ENCODE measurements at regions not wholly inside any gene's neighbourhood (a gene's known extent, or its start where the extent isn't known, plus 50 kb on each side); places are given as distances from the start of the nearest gene placed in this dataset.

DNA sequence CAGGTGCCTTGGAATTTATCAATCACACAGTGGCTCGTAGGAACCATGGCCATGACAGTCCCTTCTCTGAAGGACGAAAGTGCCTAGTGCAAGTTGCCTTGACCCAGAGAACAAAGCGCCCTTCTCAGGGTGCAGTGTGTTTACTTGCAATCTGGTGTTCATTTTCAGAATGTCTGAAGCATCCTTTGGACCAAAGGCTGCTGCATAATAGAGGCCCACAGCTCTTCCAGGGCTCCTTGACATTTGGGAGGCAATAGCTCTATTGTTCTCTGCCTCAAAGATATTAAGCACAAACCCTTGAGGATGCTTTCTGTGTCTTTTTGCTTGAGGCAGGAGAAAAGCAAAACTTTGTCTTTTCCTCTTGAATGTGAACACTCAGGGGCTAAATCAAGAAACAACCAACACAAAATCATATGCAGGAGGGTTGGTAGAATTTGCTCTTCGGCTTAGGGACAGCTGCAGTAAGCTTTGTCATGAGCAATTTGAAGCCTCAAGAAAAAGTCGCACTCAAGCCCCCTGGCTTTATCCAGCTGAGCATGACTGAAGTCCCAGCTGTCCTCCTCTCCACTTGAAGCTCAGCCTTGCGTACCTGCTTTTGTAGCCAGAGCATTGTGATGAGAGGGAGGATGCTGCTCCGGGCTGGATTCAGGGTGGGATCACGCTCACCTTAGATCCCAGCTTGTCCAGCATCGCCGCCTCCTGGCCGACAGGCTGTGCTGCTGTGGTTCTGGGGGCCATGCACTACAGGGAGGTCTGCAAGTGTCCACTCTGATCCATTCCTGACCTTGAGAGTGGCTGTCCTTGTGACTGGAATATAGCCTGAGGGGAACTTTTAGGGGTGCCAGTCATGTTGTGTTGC is 495.4 kb downstream of the CDH26 start:
- DNase-seq = no peak

DNA sequence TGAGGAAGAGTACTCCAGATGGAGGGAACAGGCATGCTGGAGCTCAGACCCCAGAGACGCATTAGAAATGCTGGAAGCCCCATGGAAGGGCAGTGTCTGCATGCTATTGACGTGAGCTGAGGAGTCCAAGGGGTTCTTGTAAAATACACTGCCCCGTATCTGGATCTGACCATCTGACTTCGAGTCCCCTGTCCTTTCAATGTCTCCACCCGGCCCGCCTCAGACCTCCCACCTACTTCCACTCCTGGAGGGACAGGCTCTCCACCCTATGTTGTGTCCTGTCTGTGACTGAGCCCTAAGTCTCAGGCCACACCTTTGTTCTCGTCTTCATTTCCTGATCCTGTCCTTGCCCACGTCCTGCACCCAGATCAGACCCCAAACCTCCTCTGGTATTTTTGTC is 496.3 kb downstream of the CDH26 start:
- DNase-seq = no peak

DNA sequence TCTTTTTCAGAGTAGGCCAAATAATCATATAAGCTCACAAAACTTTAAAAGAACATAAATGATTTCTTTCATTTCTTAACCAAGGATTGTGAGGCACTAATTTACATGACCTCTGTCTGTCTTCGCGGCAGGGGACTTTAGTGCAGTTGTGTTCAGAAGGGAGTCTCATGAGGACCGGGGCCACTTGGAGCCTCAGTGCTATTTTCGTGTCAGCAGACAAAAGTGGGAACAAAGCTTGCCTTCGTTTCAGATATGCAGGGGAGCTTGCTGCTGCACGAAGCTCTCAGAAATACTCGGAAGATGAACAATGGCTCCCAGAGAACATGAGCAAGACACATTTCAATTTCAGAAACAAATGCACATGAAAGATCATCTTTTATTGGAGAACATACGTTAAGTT is 497.0 kb downstream of the CDH26 start:
- DNase-seq = no peak

DNA sequence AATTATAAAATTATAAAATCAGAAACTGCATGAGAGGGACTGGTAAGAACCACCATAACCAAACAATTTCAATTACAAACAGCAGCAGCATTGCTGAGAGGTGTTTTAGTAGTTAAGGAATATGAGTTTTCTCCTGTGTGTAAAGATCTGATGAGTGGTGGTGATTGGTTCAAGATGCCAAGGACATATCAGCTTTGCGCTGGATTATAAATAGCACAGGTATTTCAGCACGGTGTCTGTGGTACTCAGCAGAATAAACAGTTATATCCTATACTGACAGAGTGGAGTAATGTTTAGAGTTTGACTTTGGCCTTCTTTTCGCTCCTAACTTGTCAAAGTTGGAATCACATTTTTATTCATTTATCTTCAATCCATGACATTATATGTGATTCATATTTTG is 501.0 kb downstream of the CDH26 start:
- no peak for DNase-seq

DNA sequence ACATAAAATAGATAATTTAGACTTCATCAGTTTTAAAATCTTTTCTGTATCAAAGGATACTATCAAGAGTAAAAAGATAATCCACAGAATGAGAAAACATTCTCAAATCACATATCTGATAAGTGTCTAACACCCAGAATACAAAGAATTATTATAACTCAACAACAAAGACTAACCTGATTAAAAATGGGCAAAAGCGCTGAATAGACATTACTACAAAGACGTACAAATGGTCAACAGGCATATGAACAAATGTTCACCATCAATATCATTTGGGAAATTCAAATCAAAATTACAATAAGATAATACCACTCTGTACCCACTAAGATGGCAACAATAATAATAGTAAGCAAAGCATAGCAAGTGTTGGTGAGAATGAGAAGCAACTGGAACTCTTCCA is 503.8 kb downstream of the CDH26 start:
- no peak for DNase-seq

DNA sequence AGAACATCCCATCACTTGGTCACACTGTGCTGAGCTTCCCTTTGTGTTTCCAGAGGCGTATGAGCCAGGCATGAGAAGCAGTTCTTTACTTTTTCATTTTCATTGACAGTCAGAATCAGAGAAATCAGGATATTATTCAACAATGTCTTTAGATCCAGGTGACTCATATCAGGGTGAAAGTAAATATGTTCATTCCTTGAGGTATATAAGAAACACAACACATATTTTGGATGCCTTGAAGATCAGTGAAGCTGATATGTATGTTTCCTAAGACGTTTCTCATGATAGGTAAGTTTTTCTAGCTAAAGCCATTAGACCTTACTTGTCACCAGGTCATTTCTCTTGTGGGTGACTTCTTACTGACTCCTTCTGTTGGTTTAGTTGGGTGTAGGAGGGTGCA is 505.6 kb downstream of the CDH26 start:
- no peak for DNase-seq

DNA sequence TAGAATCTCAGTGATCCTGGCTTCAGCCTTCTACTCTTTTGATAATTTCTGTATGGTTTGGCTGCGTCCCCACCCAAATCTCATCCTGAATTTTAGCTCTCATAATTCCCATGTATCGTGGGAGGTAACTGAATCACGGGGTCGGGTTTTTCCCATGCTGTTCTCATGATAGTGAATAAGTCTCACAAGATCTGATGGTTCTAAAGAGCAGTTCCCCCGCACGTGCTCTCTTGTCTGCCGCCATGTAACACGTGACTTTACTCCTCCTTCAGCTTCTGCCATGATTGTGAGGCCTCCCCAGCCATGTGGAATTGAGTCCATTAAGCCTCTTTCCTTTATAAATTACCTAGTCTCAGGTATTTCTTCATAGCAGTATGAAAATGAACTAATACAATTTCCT is 507.2 kb downstream of the CDH26 start:
- no peak for DNase-seq

DNA sequence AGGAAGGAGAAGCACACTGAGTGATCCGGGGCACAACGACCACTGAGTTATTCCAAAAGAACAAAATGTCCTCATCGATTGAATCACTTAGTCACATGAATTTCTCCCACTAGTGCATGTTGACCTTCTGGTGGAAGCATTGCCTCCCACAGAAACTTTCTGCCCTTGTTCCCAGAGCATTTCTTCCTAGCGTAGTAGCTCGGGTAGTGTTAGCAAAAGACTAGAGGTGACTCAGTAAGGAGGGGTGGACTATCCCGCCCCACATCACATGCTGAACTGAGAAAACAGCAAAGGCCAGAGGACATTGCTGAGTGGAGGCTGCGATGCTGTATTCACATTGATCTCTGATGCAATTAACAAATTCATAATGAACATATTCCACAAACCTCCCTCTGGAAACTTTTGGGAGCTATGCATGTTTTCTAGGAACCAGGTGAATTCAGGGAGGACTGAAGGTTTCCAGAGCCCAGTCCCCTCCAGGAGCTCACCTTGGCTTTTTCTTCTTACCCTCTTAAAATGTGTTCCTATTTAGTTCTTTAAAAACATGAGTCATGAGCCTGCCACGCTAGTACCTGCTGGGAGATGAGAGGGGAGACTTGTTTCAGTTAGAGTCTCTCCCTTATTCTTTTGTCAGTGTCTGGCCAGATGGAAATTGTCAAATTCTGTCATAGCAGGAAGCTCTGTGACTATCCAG is 507.9 kb downstream of the CDH26 start:
- DNase-seq = peak in 1 of 3 donors; percentile 1

DNA sequence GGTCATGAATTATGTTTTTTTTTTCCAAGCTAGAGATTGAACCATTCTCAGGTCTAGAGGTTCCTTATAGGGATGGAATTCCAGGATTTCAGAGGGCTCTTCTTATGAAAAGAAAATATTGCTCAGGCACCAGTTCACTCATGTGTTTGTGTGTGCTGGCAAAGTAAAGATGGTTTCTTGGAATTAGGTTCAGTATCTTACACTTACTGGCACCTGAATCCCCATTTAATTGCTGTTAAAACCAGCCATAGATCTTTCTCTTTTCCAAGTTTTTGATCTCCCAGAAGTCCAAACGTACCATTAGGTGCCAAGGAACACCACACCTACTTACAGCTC is 508.4 kb downstream of the CDH26 start:
- DNase-seq = no peak

DNA sequence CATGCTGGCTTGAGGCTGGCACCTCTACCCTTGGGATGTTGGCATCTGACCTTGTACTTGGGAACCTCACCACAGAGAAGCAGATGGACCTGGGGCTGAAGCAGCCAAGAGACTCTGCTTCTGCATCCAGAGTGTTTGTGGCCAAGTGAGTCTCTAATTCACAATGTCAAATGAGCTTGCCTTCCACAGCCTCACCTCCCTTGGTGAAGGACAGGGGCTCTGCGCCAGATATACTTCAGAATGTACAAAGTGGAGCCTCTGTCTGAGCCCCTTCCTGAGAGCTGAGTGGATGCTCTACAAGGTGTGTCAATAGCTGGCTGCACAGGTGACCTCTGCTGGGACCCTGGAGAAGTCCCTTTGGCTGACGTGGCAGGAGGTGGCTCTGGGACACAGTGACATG is 508.9 kb downstream of the CDH26 start:
- no peak for DNase-seq

DNA sequence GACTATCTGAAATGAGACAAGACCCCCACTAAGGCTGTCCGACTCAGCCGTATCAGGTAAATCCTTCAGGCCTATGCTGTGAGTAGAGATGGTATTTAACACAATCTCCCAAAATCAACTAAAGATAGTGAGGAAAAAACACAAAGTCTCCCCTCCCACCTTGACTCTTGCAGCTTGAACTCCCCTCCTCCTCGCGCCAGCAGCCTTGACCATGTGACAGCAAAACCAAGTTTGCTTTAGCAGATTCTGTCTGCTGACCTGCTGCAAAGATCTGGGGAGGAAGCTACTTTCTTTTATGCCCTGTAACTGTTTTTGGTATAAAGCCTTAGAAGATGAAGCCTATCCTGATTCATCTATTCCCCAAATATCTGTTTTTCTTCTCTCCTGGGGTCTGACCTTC is 509.5 kb downstream of the CDH26 start:
- DNase-seq = no peak

DNA sequence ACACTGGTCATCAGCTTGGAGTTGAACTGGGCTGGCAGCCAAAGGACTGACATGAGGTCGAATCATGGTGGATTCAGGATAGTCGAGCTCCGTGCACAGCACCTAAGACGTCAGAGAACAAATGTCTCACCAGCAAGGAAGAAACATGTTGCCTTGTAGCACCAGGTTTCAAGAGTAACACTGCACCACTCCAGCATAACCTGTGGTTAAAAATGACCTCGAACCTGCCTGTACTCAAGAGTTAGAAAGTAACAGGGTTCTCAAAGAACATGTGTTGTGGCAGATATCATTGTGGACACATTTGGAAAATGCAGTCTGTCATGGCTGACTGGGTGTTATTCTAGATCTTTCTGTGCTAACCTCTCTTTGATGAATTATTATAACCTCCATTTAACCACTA is 511.6 kb downstream of the CDH26 start:
- DNase-seq = no peak

DNA sequence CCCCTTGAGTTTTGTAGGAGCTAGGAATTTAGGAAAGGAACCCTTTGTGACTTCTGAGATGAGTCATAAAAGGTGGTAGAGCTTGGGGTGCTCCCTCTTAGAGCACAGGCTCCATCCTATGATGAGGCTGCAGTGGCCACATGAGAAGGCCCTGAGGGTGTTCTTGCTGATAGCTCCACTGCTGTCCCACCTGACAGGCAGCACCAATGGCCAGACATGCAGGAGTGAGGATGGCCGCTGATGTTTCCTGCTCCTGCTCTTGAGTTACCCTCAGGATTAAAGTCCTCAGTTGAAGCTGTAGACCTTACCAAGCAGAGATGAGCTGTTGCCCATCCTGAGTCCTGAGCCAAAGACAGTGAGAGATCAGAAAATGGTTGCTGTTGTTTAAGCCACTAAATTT is 512.1 kb downstream of the CDH26 start:
- no peak for DNase-seq

DNA sequence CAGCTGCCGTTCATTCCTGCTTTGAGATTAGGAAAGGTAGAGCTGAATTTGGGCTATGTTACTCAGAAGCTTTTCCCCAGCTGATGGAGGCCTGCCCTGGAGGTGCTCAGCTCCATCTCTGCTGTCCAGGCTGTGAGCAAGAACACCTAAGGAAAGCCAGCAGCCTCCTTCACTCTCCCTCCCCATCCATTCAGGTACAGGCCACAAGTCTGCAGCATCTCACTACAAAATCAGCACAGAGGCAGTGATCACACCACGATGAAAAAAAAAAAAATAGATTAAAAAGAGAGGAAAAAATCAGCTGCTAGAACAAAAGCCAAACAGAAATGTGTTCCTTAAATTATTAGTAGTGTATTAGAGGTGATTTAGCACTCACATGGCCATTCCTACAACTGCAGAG is 515.0 kb downstream of the CDH26 start:
- DNase-seq = no peak

DNA sequence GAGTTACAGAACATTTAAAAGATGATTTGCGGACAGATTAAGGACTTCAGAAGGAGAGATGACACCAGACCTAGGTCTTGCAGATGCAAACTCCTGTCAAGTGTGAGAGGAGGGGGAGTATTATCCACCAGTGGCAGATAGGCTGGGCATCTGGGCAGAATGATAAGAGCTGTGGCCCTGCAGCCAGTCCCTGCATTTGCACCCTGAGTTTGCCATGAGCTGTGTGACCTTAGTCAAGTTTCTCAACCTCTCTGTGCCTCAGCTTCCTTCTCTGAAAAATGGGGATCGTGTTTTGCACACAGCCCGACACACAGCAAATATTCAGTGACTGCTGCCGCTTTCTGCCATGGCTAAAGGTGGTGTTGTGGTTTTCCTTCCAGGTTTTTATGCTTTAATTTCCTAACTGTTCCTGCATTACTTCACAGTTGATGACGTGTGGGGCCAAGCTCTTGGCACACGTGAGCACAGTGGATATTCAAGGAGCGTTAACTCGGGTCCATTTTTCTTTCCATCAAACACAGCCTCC is 516.2 kb downstream of the CDH26 start:
- no peak for DNase-seq

DNA sequence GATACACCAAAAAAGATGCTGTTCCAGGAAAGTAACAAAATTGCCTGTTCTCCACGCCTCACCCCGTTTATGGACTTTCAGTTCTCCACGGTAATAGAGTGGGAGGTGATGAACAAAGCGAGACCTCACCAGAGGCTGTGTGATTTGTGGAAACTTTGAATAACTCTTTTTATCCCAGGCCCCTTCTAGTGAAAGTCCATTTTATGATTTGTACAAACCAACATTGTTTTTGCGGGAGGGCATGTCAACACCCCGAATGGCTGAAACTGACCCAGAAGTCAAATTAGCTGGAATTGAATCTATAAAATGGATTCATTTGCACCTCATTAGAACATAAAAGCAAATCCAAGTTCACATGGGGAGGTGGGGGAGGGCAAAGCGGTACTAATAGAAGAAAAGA is 517.8 kb downstream of the CDH26 start:
- no peak for DNase-seq

DNA sequence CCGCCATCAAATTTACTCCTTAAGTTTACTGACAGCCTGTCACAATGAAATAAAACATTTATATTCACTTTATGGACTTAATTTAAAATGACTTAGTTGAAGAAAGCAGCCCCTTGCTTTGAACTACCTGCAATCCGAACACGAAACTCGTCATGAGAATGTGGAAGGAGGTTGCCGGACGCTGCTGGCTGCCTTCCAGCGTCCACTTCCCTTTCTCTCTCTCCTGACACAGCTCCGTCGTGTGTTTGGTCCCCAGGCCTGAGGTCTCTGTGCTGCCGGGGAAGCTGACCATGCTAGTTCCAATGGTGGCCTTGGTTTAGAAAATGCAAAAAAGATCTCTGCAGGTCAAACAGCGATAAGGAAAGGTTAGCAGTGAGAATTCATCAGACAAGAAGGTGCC is 519.7 kb downstream of the CDH26 start:
- DNase-seq = peak in 2 of 3 donors; percentile 12 to 33

DNA sequence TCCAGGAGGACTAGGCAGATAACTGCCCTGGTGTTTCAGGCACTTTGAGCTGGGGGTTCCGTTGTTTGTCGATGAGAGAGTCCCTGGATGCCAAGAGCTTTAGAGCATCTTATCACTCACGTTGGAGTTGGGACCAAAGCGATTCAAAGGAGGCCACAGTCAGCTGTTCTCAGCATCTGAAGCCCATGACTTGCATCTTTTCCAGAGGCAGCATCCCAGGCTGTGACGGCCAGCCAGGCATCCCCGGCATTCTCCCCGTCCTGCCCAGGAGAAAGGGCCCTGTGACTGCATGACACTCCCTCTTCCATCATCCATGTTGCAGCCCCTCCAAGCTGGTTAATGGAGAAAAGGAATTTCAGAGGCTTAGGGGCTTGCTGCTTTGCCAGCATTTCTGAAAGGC is 520.3 kb downstream of the CDH26 start:
- no peak for DNase-seq

DNA sequence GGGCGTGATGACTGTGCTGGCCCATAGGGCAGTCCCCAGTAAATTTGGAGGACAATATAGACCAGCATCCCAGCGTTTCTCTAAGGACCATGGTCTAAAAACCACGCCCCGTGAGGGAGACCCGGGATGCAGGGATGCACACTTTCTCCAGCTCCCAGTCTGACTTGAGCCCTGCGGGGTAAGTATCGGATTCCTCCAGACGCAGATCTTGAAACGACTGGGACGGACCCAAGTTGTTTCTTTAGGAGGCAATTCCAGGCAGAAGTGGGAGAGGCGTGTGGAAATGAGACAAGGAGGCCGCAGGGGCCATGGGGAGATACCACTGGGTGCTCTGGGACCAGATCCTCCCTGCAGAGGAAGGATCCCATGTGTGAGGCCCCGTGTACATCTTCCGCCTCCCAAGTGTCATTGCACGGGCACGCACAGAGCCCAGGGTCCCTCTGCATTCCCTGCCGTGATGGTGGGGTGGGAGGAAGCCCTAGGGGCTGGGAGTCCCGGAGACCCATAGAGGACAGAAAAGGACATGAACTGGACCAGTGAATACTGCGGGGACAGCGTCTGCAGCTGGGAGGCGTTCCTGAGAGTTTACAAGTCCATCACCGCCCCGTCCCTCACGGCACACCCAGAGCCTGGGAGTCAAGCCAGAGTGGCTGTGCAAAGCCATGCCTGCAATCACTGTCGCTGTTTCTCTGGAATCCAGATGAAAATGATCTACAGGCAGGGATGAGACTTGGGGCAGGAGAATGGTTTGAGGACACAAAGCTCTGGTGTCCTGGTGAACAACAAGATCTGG is 522.9 kb downstream of the CDH26 start:
- no peak for DNase-seq

DNA sequence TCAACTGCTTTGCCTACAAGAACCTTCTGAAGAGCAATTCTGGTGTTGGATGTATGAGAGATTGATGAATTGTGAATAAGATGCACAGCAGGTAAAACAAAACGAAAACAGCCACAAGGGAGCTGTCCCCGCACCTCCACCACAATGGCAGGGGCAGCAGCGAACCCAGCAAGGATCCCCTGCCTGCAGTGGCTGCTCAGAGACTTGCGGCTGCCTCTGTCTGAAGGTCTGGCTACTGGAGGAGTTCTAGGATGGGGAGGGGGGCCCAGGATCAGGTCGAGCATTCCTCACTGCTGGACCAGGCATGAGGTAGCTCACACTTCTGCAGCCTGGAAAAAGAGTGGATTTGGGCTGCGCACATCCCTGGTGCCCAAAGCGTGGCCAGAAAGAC is 523.5 kb downstream of the CDH26 start:
- no peak for DNase-seq

DNA sequence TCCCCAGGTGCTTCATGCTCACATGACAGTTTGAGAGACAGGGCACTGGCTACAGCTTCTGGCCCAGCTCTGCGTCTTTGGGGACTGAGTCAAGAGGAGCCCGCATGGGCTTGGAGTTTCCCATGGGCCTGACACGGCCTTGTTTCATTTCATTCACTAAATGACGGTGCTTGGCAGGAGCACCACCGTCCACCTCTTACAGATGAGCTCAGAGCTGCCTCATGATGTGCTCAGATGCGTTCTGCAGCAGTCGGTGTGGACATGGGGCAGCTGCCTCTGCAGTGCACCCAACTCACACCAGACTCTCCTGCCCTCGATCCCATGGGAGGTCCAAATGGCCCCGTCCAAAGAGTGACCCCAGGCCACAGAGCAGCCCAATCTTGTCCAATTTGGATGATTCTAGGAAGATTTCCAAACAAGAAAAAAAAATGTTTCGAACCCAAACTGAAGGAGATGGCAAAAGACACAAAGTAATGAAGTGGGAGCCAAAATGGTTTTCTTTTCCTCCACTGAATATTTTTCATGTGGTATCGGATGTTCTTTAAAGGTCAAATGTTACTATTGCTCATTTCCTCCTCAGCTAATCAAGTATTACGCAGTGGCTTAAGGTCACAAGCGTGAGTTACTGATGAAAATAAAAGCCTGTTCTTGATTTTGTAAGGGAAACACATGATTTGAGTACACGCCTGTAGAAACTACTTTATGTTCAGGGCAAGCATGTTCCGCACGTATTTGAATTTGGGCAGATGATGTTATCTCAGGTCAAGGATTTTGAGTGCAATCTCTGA is 524.2 kb downstream of the CDH26 start:
- no peak for DNase-seq

DNA sequence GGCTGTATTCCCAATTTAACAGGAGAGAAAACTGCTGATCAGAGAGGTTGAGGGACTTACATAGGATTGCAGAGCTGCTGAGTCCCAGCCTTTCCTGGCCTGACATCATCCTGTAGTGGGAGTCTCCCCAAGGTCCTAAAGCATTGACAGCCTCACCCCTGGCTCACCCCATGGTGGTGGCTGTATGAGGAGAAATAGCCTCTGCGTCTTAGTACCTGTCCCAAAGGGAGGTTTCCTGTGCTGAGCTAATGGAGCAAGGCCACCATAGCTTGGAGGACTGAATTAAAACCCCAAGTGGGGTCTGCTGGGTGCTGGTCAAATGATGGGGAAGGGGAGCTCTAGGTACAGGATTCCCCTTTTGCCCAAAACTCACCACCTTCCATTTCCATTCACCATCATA is 525.1 kb downstream of the CDH26 start:
- DNase-seq = no peak

DNA sequence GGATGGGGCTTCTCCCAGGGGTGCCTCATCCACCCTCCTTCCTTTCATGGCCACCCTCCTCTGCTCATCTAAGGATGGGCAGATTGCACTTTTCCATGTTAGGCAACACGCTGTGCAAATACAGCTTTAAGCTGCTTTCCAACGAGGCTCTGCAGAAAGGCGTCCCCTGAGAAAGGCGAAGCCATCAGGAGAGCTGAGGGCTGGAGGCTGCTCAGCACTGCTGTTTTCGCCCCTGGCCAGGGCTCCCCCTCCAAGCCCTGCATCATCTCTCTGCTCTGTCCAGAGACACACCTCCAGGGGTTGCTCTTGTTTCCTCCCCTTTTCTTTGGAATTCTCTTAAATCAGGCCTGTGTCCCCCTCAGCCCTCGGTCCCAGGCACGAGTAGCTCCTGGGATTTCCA is 526.1 kb downstream of the CDH26 start:
- no peak for DNase-seq

Measured in suppressor macrophage treated with lipopolysaccharide for 1 hour (primary cell).